HG03571 (cell line): ENCODE measurements at regions not wholly inside any gene's neighbourhood (a gene's known extent, or its start where the extent isn't known, plus 50 kb on each side); places are given as distances from the start of the nearest gene placed in this dataset.

Experiments
- ATAC-seq: cut with Tn5 transposase; IDR thresholded peaks from one replicate; pipeline ENCODE4 v1.9.1; 2021; ENCODE audit not compliant: unreplicated experiment

- no peak for ATAC-seq
Measured at GRCh38 chr3:147924755-147925154, 515.6 kb downstream of the ZIC1 start.

- ATAC-seq: no peak
Measured at GRCh38 chr3:147925272-147925671, 516.1 kb downstream of the ZIC1 start.

DNA sequence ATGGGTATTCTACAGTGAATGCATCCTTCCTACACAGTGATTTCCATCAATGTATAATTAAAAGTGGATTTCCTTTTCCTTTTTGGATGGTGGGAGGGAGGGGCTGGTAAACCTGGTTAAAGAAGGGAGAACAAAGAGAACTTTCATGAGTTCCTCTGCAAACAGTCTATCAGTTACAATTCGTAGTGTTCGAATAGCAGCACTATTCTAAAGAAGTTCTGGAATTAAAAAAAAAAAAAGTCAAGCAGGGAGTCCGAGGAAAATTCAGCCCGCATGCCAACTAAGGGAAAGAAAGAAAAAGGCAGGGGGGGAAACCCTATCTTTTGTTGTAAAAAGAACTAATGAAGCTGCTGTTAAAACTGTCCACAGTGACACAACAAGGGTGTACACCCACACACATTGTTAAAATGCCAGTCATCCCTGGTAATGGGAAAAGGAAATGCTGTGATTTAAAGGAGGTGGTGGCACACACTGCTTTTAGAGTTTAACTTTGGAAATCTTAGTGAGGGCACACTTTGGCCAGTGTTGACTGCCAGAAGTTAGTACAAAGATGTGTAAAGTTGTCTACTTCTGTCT, 521.2 kb downstream of the ZIC1 start:
- ATAC-seq: no peak

DNA sequence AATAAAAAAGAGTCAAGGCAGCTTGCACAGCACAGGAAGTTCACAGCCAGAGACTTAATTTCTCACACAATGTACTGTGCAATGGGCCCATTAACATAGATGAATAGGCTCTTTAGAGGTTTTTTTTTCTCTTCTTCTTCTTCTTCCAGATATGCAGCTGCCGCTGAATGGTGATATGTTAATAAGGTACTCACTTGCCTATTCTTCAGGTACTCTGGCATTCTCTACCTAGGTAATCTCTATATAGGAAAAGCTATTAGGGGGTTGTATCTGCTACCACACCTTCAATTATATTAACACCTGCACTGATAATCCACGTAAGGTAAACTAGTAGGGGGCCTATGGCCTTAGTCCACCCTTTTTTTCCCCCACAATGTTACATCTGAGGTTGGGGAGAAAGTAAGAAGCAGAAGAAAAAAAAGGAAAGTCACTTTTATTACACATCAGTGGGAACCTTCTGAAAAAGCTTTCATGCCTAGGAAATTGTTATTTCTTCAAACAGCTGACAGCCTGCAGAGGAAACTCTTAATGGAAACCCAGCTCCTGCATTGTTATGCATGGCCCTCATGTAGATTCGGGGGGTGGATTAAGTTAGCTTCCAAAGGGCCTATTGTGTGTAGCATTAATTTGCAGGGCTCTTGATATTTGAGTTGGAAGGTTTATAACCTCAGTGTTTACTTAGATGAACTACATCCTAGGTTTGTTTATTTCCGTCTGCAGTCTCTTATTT, 525.5 kb downstream of the ZIC1 start:
- ATAC-seq: no peak

DNA sequence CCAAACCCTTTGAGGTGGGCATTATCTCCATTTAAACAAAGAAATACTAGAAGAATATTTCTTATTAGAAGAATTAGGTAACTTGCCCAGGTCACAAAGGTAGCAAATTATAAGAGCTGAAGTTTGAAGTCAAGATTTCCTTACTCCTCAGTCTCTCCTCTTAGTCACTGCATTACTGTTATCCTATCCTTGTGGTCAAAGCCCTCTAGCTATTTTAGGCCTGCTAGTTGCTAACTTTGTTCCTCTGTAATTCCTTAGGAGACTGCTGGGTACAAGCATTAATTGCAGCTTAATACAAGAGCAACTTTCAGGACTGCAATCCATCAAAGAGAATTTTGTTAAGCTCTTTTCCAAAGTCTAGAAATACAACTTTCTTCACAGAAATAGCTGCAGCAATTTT, 528.2 kb downstream of the ZIC1 start:
- no peak for ATAC-seq

DNA sequence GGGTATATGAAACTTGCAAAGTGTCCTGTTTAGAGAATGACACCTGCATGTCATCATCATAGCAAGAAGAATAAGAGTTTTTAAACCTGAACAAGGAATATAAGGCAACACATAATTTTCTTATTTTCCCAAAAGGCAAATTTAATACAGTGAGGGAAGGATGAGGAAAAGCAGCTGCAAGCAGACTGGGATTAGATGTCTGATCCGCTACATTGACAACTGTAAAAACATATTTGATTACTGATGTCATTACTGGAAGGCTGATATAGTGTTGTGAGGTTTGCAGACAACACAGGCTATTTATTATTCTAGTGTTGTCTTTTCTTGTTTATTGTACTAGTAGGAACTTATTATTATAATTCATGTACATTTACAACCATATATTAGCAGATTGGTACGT, 528.7 kb downstream of the ZIC1 start:
- no peak for ATAC-seq

- no peak for ATAC-seq
Measured at GRCh38 chr3:147939425-147939824, 530.3 kb downstream of the ZIC1 start.

DNA sequence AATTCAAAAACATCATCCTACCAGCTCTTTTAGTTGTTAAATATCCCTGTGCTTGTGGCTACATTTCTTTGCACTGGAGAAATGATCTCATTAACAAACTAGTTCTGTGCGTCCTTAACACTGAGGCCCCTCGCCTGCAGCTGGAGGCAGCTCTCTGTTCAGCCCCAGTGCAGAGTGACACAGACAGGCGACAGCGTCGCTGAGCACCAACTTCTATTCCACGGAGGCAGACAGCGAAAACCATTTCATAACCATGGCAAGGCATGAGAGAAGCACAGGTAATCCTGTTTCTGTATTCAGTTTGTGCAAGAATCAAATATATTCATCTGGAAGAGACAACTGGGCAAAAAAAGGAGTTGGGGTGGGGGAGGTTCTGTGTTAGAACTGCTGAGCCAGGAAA, 530.7 kb downstream of the ZIC1 start:
- no peak for ATAC-seq

DNA sequence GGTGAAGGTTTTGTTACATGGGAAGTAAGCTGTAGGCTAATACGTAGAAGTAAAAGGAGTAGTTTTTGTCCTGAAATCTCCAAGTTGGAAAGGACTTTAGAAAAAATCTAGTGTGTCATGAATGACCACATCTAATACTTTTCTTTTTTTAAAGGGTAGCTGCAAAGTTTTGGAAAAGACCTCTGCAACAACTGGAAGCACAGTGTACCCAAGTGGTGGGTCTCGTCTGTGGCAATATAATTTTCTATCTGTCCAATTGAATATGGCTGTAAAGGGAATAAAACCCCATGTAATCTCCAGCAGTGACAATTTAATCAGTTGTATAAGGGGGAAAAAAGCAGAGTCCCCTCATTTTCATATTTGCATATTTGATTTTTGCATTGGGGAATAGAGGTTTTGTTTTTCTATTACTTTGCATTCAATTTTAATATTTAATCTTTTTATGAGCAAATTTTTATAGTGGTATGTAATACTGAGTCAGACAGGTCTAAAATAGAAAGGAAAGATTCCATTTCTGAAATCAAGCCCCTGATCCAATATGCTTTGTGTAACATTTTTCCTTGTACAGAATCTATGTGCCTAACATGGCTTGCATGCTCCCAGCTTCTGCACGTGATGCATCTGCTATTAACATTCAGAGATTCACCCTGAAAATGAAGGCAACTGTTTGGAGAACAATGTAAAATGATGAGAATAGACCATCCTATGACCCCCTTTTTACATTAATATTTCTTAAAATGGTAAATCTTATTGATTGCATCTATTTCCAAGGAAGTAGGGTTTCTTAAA, 531.4 kb downstream of the ZIC1 start:
- no peak for ATAC-seq

GRCh38 chr3:147941969-147942368, 532.8 kb downstream of the ZIC1 start:
- no peak for ATAC-seq

DNA sequence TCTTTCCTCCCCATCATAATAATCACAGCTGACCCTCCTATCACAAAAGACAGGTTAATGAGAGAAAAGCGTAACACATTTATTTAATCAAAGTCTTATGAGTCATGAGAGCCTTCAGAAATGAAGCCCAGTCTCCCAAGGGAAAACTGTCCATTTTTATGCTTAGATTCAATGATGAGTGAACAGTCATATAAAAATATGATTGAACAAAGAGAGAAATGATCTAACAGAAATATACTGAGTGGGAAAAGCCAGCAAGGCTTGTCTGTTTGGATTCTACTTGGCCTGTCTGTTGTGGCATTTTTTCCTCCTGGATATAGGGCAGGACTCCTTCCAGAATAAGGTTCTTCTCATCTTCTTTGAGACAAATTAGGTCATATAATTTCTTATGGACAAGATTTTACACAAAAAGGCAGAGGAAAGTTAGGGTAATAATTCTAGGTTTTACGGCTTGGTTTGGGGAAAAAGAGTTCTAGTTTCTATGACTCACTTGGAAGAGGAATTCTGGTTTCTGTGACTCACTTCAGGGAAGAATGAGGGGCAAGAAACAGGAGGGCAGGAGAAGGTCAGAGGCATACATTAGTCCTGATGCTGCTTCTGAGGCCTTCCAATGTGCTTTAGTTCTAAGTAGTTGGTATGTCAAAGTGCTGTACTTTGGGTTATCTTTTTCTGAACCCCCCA, 534.2 kb downstream of the ZIC1 start:
- ATAC-seq: no peak

DNA sequence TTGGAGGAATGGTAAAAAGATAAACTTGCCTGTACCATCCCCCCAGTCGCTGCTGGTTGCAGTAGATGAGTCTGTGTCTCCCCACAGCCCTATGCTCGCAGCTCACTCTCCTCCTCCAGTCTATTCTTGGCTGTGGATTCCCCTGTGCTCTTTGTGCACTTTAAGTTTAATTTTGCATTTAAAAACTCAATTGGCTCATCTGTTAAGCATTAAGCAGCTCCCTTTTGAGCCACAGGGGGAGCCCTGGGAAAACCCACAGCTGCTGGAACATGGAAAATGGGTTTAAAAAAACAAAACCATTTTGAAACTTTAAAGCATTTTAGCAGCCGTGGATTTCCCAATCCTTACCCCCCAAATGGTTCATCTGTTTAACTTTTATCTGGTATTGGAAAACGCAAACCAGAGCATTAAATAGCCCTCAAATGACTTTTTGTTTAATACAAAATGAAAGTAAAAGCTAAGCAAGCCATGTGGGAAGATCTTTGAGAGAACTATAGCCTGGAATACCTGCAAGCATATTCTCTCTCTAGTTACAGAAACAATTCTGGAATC, 536.9 kb downstream of the ZIC1 start:
- ATAC-seq: no peak

DNA sequence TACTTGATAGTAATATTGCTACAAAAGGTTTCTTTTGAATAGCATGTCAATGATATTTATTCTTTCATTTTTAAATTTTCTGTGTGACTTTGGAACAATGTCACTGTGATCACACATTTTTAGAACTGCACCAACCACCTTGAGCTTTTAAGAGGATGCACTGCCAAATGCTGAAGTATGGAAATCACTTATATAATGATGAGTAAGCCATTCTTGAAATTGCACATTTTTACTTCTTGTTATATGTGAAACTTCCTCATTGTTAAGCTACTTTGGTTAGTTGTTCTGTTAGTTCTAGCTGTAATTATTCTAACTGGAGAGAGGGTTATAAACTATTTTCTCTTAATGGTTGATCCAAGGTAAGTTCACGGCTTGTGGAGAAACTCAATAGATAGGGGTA, 547.5 kb downstream of the ZIC1 start:
- ATAC-seq: no peak

DNA sequence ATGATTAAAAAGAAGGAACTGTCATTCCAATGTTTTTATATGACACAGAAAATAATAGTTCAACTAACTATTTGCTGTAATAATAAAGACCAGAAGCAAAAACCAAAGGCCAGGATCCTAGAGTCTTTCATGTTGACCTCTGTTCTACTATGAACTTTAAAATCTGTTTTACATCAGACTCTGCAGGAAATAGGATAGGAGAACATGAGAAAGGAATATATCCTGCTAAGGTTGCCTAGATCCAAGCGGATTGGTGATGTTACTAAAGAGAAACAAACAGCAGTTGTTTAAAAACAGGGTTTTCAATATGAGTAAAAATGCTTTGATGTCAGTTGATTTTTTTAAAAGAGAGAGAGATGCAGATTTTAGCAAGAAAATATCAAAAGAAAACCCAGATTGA, 549.6 kb downstream of the ZIC1 start:
- no peak for ATAC-seq

- no peak for ATAC-seq
Measured at GRCh38 chr3:147960786-147961185, 551.6 kb downstream of the ZIC1 start.

DNA sequence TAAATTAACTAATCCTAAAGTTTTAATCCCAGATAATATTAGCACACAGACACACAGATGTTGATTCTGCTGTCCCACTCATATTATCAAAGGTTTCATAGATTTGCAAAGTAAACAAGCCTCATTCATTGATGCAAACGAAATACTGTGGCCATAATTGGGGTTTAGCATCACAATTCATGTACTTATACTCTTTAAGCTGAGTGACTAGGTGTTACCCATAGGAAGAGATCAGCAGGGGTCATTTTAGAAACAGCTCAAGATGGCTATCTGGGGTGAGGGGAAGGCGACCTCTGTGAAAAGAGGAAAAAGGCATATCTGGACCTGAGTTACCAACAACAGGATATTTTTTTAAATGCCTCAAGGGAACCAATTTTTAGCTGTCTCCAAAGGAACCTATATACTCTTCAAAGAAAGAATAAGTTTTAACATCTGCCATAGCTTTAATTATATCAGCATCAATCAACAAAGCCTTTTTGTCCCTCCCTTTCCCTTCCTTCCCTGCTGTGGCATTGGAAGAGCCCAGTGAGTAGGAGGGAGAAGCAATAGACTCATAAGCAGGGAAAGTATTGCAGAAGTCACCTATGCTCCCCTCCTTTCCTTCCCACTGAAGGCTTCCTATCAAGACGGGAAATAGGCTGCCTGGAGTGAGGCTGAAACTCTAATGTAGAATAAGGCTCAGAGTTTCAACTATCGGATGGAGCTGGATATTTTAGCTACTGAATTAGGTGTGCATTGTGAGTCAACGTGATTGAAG, 553.4 kb downstream of the ZIC1 start:
- no peak for ATAC-seq

DNA sequence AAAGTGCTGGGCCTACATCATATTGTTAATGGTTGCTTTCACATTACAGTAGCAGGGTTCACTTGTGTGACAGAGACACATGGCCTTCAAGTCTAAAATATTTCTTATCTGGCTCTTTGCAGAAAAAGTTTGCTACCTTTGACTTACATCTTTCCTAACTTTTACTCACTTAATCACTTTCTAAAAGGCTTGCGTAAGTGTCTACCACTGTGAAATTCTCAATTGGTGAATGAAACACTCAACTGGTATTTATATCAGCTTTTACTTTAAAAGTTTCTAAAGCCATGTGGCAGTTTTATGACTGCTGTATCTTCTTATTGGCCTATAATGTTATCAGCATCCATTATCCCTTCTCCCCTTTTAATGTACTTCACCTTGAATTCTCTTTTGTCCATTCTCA, 554.5 kb downstream of the ZIC1 start:
- ATAC-seq: no peak

DNA sequence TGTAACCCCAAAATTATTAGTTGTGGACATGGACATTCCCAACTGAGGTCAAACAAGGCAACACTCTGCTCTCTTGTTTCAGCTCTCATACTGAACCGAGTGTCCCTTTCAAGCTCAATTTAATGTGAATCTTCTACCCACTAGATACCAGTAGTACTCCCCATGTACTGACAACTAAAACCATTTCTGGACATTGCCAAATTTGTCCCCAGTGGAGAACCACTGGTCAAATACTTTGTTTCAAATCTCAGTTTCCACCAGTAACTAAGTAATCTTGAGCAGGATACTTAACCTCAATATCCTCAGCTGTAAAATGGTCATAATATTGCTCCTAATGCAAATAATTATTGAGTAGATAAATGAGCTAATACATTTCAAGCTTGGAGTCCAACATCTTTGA, 566.0 kb downstream of the ZIC1 start:
- ATAC-seq: no peak

GRCh38 chr3:147977001-147977400, 567.8 kb downstream of the ZIC1 start:
- no peak for ATAC-seq

- ATAC-seq: no peak
Measured at GRCh38 chr3:147987549-147987948, 578.4 kb downstream of the ZIC1 start.

DNA sequence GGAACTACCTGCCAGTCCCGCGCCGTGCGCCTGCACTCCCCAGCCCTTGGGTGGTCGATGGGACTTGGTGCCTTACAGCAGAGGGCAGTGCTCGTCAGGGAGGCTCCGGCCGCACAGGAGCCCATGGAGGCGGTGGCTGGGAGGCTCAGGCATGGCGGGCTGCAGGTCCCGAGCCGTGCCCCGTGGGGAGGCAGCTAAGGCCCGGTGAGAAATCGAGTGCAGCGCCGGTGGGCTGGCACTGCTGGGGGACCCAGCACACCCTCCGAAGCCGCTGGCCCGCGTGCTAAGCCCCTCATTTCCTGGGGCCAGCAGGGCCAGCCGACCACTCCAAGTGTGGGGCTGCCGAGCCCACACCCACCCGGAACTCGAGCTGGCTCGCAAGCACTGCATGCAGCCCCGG, 580.2 kb downstream of the ZIC1 start:
- no peak for ATAC-seq
